Calu3 (cell line): ENCODE measurements at regions not wholly inside any gene's neighbourhood (a gene's known extent, or its start where the extent isn't known, plus 50 kb on each side); places are given as distances from the start of the nearest gene placed in this dataset.

Source experiments
- BruUV-seq: library from RNA; stranded (reverse); fragments of 400-500 nt; replicated peaks from 2 replicates; lab custom pipeline; 2021; lab: Mats Ljungman, UMichigan
- CTCF ChIA-PET: fragments of 300-600 bp; sonication (Branson Sonifier 250); formaldehyde crosslinking; loops from one replicate; lab custom pipeline; 2022; ENCODE audit warnings: antibody characterized with exemption; lab: Charles Lee
- DNase-seq: peaks from one replicate; pipeline ENCODE4 v3.0.0; 2022
- H3K27ac Mint-ChIP-seq: one replicate; pipeline ENCODE4 v1.8.0; 2022; ENCODE audit warnings: mixed read lengths; ENCODE audit not compliant: unreplicated experiment
- H3K27me3 Mint-ChIP-seq: one replicate; pipeline ENCODE4 v1.8.0; 2022; ENCODE audit warnings: mixed read lengths; ENCODE audit not compliant: unreplicated experiment
- H3K36me3 Mint-ChIP-seq: one replicate; pipeline ENCODE4 v1.8.0; 2022; ENCODE audit warnings: mild to moderate bottlenecking, moderate library complexity, mixed read lengths; ENCODE audit not compliant: insufficient read depth, unreplicated experiment
- H3K4me1 Mint-ChIP-seq: one replicate; pipeline ENCODE4 v1.8.0; 2022; ENCODE audit warnings: mild to moderate bottlenecking, low read depth, mixed read lengths; ENCODE audit not compliant: unreplicated experiment
- H3K4me3 Mint-ChIP-seq: one replicate; pipeline ENCODE4 v1.8.0; 2022; ENCODE audit warnings: mild to moderate bottlenecking, low read depth, moderate library complexity, mixed read lengths; ENCODE audit not compliant: unreplicated experiment
- H3K9me3 Mint-ChIP-seq: one replicate; pipeline ENCODE4 v1.8.0; 2022; ENCODE audit warnings: low read depth, mixed read lengths; ENCODE audit not compliant: unreplicated experiment
- CTCF ChIP-seq: fragments of 200-600 bp; IDR thresholded peaks from one replicate; pipeline ENCODE4 v1.8.0; 2022; ENCODE audit warnings: antibody characterized with exemption; ENCODE audit not compliant: unreplicated experiment
- intact Hi-C: fragments of 100-400 bp; cut with micrococcal nuclease; formaldehyde crosslinking; loops from one replicate; pipeline ENCODE4 v1.10.0; 2022; ENCODE audit not compliant: unreplicated experiment

- H3K4me1 Mint-ChIP-seq = no peaks in the 10 kb centered on the region
- no peak overlapping the region for H3K4me3 Mint-ChIP-seq
- H3K36me3 Mint-ChIP-seq = no peaks in the 10 kb centered on the region
- TF ChIP-seq CTCF = no peak
- H3K27ac Mint-ChIP-seq = no peak overlapping the region
- H3K9me3 Mint-ChIP-seq = no peaks in the 10 kb centered on the region
- intact Hi-C loops = no loop called here
- BruUV-seq = no TSS peak
- no peak for DNase-seq
- CTCF ChIA-PET = interaction anchor here (0.6 kb wide), 1 partner anchor 250 kb away, joined by 3 read pairs; no protein-coding TSS in a partner anchor
- no peaks in the 10 kb centered on the region for H3K27me3 Mint-ChIP-seq
Observed at GRCh38 chr12:74145328-74145727, 392.3 kb upstream of the ATXN7L3B start.

DNA sequence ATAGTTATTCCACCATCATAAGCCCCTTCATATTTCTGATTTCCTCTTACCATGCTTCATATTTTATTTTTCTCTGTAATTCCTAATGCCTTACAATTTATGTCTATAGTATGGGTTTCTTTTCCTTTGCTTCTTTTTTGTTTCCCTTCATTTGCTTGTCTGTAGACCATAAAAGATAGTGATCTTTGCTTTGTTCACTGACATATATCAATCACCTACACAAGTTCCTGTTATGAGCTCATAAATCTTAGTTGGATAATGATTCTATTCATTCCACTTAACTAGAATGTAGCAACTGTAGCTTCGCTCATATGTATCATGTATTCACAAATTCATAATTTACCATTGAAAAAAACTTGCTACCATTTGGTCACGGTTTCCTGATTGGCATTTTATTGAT lies 388.8 kb upstream of the ATXN7L3B start:
- no peak for DNase-seq
- intact Hi-C loops = no loop called here
- Mint-ChIP-seq H3K27ac (no peak overlapping the region), H3K4me3 (no peak overlapping the region), H3K27me3 (no peaks in the 10 kb centered on the region), H3K4me1 (no peaks in the 10 kb centered on the region), H3K9me3 (no peaks in the 10 kb centered on the region), H3K36me3 (no peaks in the 10 kb centered on the region)
- BruUV-seq = no TSS peak
- no peak for TF ChIP-seq CTCF
- CTCF ChIA-PET = no interaction called here

GRCh38 chr12:74152370-74152769 lies 385.3 kb upstream of the ATXN7L3B start:
- intact Hi-C loops = no loop called here
- BruUV-seq = no TSS peak
- Mint-ChIP-seq H3K9me3 (no peaks in the 10 kb centered on the region), H3K27ac (no peak overlapping the region), H3K36me3 (no peaks in the 10 kb centered on the region), H3K4me3 (no peak overlapping the region), H3K4me1 (no peaks in the 10 kb centered on the region), H3K27me3 (no peaks in the 10 kb centered on the region)
- TF ChIP-seq CTCF = no peak
- no peak for DNase-seq
- CTCF ChIA-PET = no interaction called here

GRCh38 chr12:74166096-74166495 lies 371.5 kb upstream of the ATXN7L3B start:
- H3K36me3 Mint-ChIP-seq = peaks cover 4% of the 10 kb centered on the region
- no peak for TF ChIP-seq CTCF
- CTCF ChIA-PET = no interaction called here
- no peaks in the 10 kb centered on the region for H3K4me1 Mint-ChIP-seq
- no peaks in the 10 kb centered on the region for H3K27me3 Mint-ChIP-seq
- H3K27ac Mint-ChIP-seq = no peak overlapping the region
- intact Hi-C loops = no loop called here
- no peak overlapping the region for H3K4me3 Mint-ChIP-seq
- no TSS peak for BruUV-seq
- H3K9me3 Mint-ChIP-seq = no peaks in the 10 kb centered on the region
- DNase-seq = no peak

- H3K27ac Mint-ChIP-seq = no peak overlapping the region
- no TSS peak for BruUV-seq
- peaks cover 2% of the 10 kb centered on the region for H3K9me3 Mint-ChIP-seq
- no peak for DNase-seq
- intact Hi-C loops = no loop called here
- peaks cover 5% of the 10 kb centered on the region for H3K36me3 Mint-ChIP-seq
- no peaks in the 10 kb centered on the region for H3K4me1 Mint-ChIP-seq
- no peak for TF ChIP-seq CTCF
- H3K4me3 Mint-ChIP-seq = no peak overlapping the region
- no peaks in the 10 kb centered on the region for H3K27me3 Mint-ChIP-seq
- CTCF ChIA-PET = no interaction called here
Observed at GRCh38 chr12:74169607-74170006, 368.0 kb upstream of the ATXN7L3B start.
